NCI-H2081 (cell line): ENCODE measurements at regions not wholly inside any gene's neighbourhood (a gene's known extent, or its start where the extent isn't known, plus 50 kb on each side); places are given as distances from the start of the nearest gene placed in this dataset.
"Not testable (repeated sequence)": the region's sequence is repeated elsewhere in the genome, so short reads cannot be mapped to it uniquely, and the experiment has no call there.

ENCODE experiments used
- DNase-seq, 2 experiments: peaks; one replicate each; lab custom pipeline; 2025; lab: John Stamatoyannopoulos, UW

GRCh38 chr15:24733659-24734058 lies 58.1 kb downstream of the NPAP1 start:
- no peak for DNase-seq

- no peak for DNase-seq
Measured at GRCh38 chr15:24734396-24734795, 58.8 kb downstream of the NPAP1 start.

- DNase-seq = no peak
Measured at GRCh38 chr15:24745290-24745689, 69.7 kb downstream of the NPAP1 start.

- DNase-seq = no peak
Measured at GRCh38 chr15:24746094-24746493, 70.5 kb downstream of the NPAP1 start.

- no peak for DNase-seq
Measured at GRCh38 chr15:24747376-24747775, 71.8 kb downstream of the NPAP1 start.

- no peak for DNase-seq
Measured at GRCh38 chr15:24748812-24749439, 73.4 kb downstream of the NPAP1 start.

GRCh38 chr15:24752354-24752753 lies 76.8 kb downstream of the NPAP1 start:
- no peak for DNase-seq

- DNase-seq = no peak
Measured at GRCh38 chr15:24756101-24756500, 80.5 kb downstream of the NPAP1 start.

- DNase-seq = no peak
Measured at GRCh38 chr15:24760066-24760465, 84.5 kb downstream of the NPAP1 start.

- DNase-seq = no peak
Measured at GRCh38 chr15:24761704-24762302, 86.2 kb downstream of the NPAP1 start.

- DNase-seq = no peak
Measured at GRCh38 chr15:24763891-24764290, 88.3 kb downstream of the NPAP1 start.

- no peak for DNase-seq
Measured at GRCh38 chr15:24764375-24765171, 89.0 kb downstream of the NPAP1 start.

GRCh38 chr15:24766511-24767133 lies 91.0 kb downstream of the NPAP1 start:
- DNase-seq = no peak

GRCh38 chr15:24772266-24772665 lies 96.7 kb downstream of the NPAP1 start:
- DNase-seq = no peak

GRCh38 chr15:24772686-24773373 lies 97.3 kb downstream of the NPAP1 start:
- peak; percentile 81 to 91 for DNase-seq

- DNase-seq = no peak
Measured at GRCh38 chr15:24777307-24777706, 101.7 kb downstream of the NPAP1 start.

GRCh38 chr15:24784506-24784905 lies 108.9 kb downstream of the NPAP1 start:
- no peak for DNase-seq

- DNase-seq = no peak
Measured at GRCh38 chr15:24786347-24786746, 110.8 kb downstream of the NPAP1 start.

GRCh38 chr15:24802624-24803023 lies 127.0 kb downstream of the NPAP1 start:
- not testable (repeated sequence) for DNase-seq

GRCh38 chr15:24819680-24820079 lies 135.1 kb upstream of the SNRPN start:
- no peak for DNase-seq

GRCh38 chr15:24823473-24823872 lies 131.3 kb upstream of the SNRPN start:
- peak in 1 of 2 experiments; percentile 1 for DNase-seq

- no peak for DNase-seq
Measured at GRCh38 chr15:24832282-24832681, 122.5 kb upstream of the SNRPN start.
